NT2/D1 (cell line): ENCODE measurements at regions not wholly inside any gene's neighbourhood (a gene's known extent, or its start where the extent isn't known, plus 50 kb on each side); places are given as distances from the start of the nearest gene placed in this dataset.

Experiments used
- SUZ12 ChIP-seq: IDR thresholded peaks from 2 replicates; pipeline ENCODE4 v1.6.1; 2011; ENCODE audit not compliant: insufficient read length, insufficient read depth; ENCODE audit errors: extremely low read depth
- YY1 ChIP-seq: IDR thresholded peaks from 2 replicates; pipeline ENCODE4 v1.6.1; 2011; ENCODE audit not compliant: insufficient read length, insufficient read depth
- ZNF274 ChIP-seq: IDR thresholded peaks from 2 replicates; pipeline ENCODE4 v1.6.1; 2011; ENCODE audit warnings: mild to moderate bottlenecking, low read depth, low read length

- TF ChIP-seq SUZ12 (no peak), YY1 (no peak), ZNF274 (no peak)
Measured at GRCh38 chr12:22979854-22980469, 355.0 kb downstream of the ETNK1 start.
